Stomach (tissue), 8 donors: ENCODE measurements at regions not wholly inside any gene's neighbourhood (a gene's known extent, or its start where the extent isn't known, plus 50 kb on each side); places are given as distances from the start of the nearest gene placed in this dataset.
"Not testable (repeated sequence)": the region's sequence is repeated elsewhere in the genome, so short reads cannot be mapped to it uniquely, and the experiment has no call there.

ENCODE experiments used
- DNase-seq, 2 donors: peaks; one replicate each; pipeline versions ENCODE4 v3.0.0 to v3.0.0-alpha.2; 2013 to 2019
- H3K27ac ChIP-seq, 5 donors: fragments of 200-600 bp in 4 of 5; sonication (generic) in 4 of 5; one replicate each; pipeline ENCODE4 v1.5.1; 2013 to 2019; ENCODE audit warnings: mild to moderate bottlenecking in 1 of 5, moderate library complexity in 1 of 5
- H3K27me3 ChIP-seq, 3 donors: fragments of 200-600 bp; sonication (generic); one replicate each; pipeline ENCODE4 v1.5.1; 2017 to 2019; ENCODE audit warnings: mixed run types in 1 of 3
- H3K36me3 ChIP-seq, 4 donors: fragments of 200-600 bp; sonication (generic); 1 replicate in 3 of 4; 2 replicates in 1 of 4; pipeline ENCODE4 v1.5.1; 2016 to 2019
- H3K4me1 ChIP-seq, 4 donors: fragments of 200-600 bp; sonication (generic); one replicate each; pipeline ENCODE4 v1.5.1; 2016 to 2019
- H3K4me3 ChIP-seq, 4 donors: fragments of 200-600 bp; sonication (generic) in 3 of 4; one replicate each; pipeline ENCODE4 v1.5.1; 2016 to 2019; ENCODE audit warnings: mild to moderate bottlenecking in 1 of 4
- H3K9me3 ChIP-seq, 4 donors: fragments of 200-600 bp; sonication (generic); one replicate each; pipeline ENCODE4 v1.5.1; 2016 to 2019
- EP300 ChIP-seq: sonication (generic); formaldehyde crosslinking; IDR thresholded peaks from one replicate; pipeline ENCODE4 v1.6.1; 2017; ENCODE audit warnings: antibody characterized with exemption
- POLR2A ChIP-seq, 4 donors: fragments of 450-650 bp; IDR thresholded peaks; one replicate each; pipeline ENCODE4 v1.6.1; 2016; ENCODE audit warnings: antibody characterized with exemption in 4 of 4, control low read depth in 2 of 4, mild to moderate bottlenecking in 1 of 4, moderate library complexity in 1 of 4
- POLR2AphosphoS5 ChIP-seq, 3 donors: sonication (generic); formaldehyde crosslinking; IDR thresholded peaks; one replicate each; pipeline ENCODE4 v1.6.1; 2016; ENCODE audit warnings: antibody characterized with exemption in 3 of 3
- WGBS, 5 donors: extraction: QIAGEN DNeasy Blood & Tissue Kit in 3 of 5; methylation state at CpG; one replicate each; pipeline versions ENCODE4 v1.1.5 to v1.1.7; 2013 to 2018; 5-methylcytosine and 5-hydroxymethylcytosine counted together
- intact Hi-C: fragments of 100-400 bp; cut with DNase I; formaldehyde crosslinking; loops from one replicate; pipeline ENCODE4 v1.15.1; 2023; ENCODE audit warnings: low total_unique reads
- TF ChIP-seq, protein P1 (sequence below), 7 experiments: fragments of 450-650 bp in 4 of 7; fragments of 200-600 bp in 3 of 7; sonication (generic) in 3 of 7; IDR thresholded peaks; one replicate each; pipeline ENCODE4 v1.5.1; 2016 to 2019; ENCODE audit warnings: antibody characterized with exemption in 7 of 7, control low read depth in 2 of 7, mild to moderate bottlenecking in 1 of 7
- donor health status: healthy with polysubstance abuse.
- donor health status: Bipolar disorder and iron deficiency.
- donor health status: healthy.

GRCh38 chr13:47892374-47892773 lies 108.7 kb downstream of the SUCLA2 start:
- Histone ChIP-seq H3K9me3 (no peaks in the 10 kb centered on the region), H3K4me3 (no peak overlapping the region), H3K27me3 (no peaks in the 10 kb centered on the region), H3K36me3 (peaks cover 0 to 7% (median 0%) of the 10 kb centered on the region in 4 donors), H3K27ac (no peak overlapping the region), H3K4me1 (no peaks in the 10 kb centered on the region)
- intact Hi-C loops: no loop called here
- no peak for TF ChIP-seq POLR2A (IDR thresholded peaks at IDR 0.05)
- TF ChIP-seq EP300: no peak
- no peak for TF ChIP-seq POLR2AphosphoS5 (IDR thresholded peaks at IDR 0.05)
- TF ChIP-seq, protein P1, sequence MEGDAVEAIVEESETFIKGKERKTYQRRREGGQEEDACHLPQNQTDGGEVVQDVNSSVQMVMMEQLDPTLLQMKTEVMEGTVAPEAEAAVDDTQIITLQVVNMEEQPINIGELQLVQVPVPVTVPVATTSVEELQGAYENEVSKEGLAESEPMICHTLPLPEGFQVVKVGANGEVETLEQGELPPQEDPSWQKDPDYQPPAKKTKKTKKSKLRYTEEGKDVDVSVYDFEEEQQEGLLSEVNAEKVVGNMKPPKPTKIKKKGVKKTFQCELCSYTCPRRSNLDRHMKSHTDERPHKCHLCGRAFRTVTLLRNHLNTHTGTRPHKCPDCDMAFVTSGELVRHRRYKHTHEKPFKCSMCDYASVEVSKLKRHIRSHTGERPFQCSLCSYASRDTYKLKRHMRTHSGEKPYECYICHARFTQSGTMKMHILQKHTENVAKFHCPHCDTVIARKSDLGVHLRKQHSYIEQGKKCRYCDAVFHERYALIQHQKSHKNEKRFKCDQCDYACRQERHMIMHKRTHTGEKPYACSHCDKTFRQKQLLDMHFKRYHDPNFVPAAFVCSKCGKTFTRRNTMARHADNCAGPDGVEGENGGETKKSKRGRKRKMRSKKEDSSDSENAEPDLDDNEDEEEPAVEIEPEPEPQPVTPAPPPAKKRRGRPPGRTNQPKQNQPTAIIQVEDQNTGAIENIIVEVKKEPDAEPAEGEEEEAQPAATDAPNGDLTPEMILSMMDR (IDR thresholded peaks at IDR 0.05): no peak
- 47 to 74% (median 63%) methylated on average over 5 to 6 of the region's 6 CpGs for WGBS, 5 donors
- DNase-seq: no peak

DNA sequence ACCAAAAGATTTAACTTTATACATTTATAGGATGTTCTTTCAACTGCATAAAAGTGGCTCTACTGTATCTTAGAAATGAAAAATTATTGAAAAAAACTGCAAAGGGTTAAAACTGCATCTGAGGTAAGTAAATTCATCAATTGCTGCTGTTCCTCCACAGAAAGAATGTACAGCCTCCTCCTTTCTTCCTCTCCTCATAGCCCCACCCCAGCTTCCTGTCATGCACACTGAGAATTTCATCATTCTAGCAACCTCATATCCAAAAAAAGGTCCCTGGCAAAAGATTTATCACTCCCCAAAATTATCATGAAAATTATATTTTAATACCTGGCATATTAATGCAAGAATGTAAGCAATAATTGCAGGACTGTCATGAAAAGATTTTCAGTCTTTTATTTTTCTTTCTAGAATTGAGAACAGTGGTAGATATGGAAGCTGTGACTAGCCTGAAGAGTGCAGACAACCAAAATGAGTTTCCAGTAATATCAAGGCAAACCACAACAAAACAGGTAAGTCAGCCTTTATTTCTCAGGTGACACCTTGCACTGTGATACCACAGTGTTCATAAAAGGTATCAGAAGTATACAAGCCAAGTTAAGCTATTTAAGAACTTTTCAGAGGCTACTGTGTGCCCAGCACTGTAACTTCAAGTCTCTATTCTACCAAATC lies 110.8 kb downstream of the SUCLA2 start:
- H3K4me3 ChIP-seq: no peak overlapping the region
- no peak overlapping the region for H3K27ac ChIP-seq
- intact Hi-C loops: no loop called here
- no peaks in the 10 kb centered on the region for H3K9me3 ChIP-seq
- H3K4me1 ChIP-seq: no peaks in the 10 kb centered on the region
- TF ChIP-seq, protein P1 (IDR thresholded peaks at IDR 0.05): no peak
- no peak for TF ChIP-seq POLR2A (IDR thresholded peaks at IDR 0.05)
- TF ChIP-seq EP300: no peak
- TF ChIP-seq POLR2AphosphoS5 (IDR thresholded peaks at IDR 0.05): no peak
- H3K27me3 ChIP-seq: no peaks in the 10 kb centered on the region
- no peaks in the 10 kb centered on the region for H3K36me3 ChIP-seq
- no peak for DNase-seq

GRCh38 chr13:47886314-47886713 lies 114.8 kb downstream of the SUCLA2 start:
- no peak overlapping the region for H3K4me3 ChIP-seq
- DNase-seq: no peak
- H3K9me3 ChIP-seq: no peaks in the 10 kb centered on the region
- TF ChIP-seq, protein P1 (IDR thresholded peaks at IDR 0.05): no peak
- TF ChIP-seq EP300 (no peak), POLR2A (IDR thresholded peaks at IDR 0.05) (no peak), POLR2AphosphoS5 (IDR thresholded peaks at IDR 0.05) (no peak)
- no peak overlapping the region for H3K27ac ChIP-seq
- H3K4me1 ChIP-seq: no peaks in the 10 kb centered on the region
- no peaks in the 10 kb centered on the region for H3K36me3 ChIP-seq
- intact Hi-C loops: no loop called here
- no peaks in the 10 kb centered on the region for H3K27me3 ChIP-seq
- WGBS, 5 donors: 81 to 92% (median 89%) methylated on average over 4 of the region's 4 CpGs

- TF ChIP-seq EP300 (no peak), POLR2A (IDR thresholded peaks at IDR 0.05) (no peak), POLR2AphosphoS5 (IDR thresholded peaks at IDR 0.05) (no peak)
- TF ChIP-seq, protein P1 (IDR thresholded peaks at IDR 0.05): no peak
- H3K9me3 ChIP-seq: peaks cover 5 to 29% (median 18%) of the 10 kb centered on the region in 4 donors
- no peaks in the 10 kb centered on the region for H3K27me3 ChIP-seq
- H3K27ac ChIP-seq: no peak overlapping the region
- 95 to 100% (median 97%) methylated on average over 1 of the region's 1 CpG for WGBS, 5 donors
- DNase-seq: no peak
- H3K36me3 ChIP-seq: no peaks in the 10 kb centered on the region
- intact Hi-C loops: no loop called here
- H3K4me3 ChIP-seq: no peak overlapping the region
- H3K4me1 ChIP-seq: no peaks in the 10 kb centered on the region
Observed at GRCh38 chr13:47875201-47875600, 125.9 kb downstream of the SUCLA2 start.

DNA sequence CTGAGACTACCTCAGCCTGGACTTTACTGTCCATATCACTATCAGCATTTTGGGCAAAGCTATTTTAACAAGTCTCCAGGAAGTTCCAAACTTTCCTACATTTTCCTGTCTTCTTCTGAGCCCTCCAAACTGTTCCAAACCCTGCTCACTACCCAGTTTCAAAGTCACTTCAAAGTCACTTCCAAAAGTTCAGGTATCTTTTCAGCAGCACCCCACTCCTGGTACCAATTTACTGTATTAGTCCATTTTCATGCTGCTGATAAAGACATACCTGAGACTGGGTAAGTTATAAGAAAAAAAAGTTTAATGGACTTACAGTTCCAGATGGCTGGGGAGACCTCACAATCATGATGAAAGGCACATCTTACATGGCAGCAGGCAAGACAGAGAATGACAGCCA lies 127.1 kb downstream of the SUCLA2 start:
- not testable (repeated sequence) for H3K27me3 ChIP-seq

DNA sequence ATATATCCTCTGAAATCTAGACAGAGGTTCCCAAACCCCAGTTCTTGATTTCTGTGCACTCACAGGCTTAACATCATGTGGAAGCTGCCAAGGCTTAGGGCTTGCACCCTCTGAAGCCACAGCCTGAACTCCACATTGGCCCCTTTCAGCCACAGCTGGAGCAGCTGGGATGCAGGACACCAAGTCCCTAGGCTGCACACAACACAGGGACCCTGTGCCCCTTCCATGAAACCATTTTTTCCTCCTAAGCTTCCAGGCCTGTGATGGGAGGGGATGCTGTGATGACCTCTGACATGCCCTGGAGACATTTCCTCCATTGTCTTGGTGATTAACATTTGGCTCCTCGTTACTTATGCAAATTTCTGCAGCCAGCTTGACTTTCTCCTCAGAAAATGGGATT lies 127.8 kb downstream of the SUCLA2 start:
- H3K36me3 ChIP-seq, intact Hi-C loops, H3K4me3 ChIP-seq, DNase-seq, H3K27me3 ChIP-seq, H3K4me1 ChIP-seq, H3K27ac ChIP-seq: not testable (repeated sequence)
- H3K9me3 ChIP-seq: peaks cover 5 to 29% (median 18%) of the 10 kb centered on the region in 4 donors
- 33 to 57% (median 45%) methylated on average over 1 of the region's 1 CpG for WGBS, 5 donors

More for the DNA sequence above, 127.1 kb downstream of the SUCLA2 start:
- H3K4me1 ChIP-seq, H3K27ac ChIP-seq, H3K4me3 ChIP-seq, intact Hi-C loops, H3K36me3 ChIP-seq, DNase-seq: not testable (repeated sequence)
- peaks cover 5 to 29% (median 18%) of the 10 kb centered on the region in 4 donors for H3K9me3 ChIP-seq
